ENCODE measurements at regions not wholly inside any gene's neighbourhood (a gene's known extent, or its start where the extent isn't known, plus 50 kb on each side); places are given as distances from the start of the nearest gene placed in this dataset.

DNA sequence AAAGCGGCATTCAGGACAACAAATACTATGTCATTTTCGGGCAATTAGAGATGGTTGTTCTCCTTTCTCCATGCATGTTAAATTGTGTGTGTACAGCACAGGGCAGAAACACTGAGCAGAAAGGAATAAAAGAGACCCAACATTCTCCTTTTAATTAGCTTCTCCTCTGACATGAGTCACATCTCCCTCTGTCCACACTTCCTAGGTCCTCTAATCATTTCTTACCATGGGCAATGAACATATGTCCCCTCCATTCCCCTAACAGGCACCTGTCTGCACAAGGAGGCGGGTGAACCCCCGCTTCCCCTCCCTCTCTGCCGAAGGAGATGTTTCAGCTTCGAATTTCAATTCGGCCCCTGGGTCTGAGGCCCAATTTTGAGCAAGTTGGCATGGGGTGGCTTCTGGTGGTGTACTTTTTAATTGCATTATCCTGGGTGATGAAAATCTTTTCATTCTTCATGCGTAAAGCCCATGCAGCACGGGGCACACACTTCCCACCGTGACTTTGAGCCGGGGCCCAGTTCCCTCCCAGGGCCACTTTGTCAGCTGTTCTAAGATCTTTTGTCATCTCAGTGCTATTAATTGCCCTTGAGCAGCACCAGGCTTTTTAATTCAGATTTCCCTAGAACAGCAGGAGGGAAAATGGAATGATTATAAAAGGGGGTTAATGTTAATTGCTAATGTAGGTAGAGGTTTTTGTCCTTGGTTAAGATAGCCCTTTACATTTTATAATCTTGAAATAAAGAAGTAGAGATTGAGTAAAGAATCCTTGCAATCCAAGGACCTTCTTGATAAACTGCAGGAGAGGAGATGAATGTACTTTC lies 219.5 kb upstream of the NRP1 start:
- TF ChIP-seq, protein P1, sequence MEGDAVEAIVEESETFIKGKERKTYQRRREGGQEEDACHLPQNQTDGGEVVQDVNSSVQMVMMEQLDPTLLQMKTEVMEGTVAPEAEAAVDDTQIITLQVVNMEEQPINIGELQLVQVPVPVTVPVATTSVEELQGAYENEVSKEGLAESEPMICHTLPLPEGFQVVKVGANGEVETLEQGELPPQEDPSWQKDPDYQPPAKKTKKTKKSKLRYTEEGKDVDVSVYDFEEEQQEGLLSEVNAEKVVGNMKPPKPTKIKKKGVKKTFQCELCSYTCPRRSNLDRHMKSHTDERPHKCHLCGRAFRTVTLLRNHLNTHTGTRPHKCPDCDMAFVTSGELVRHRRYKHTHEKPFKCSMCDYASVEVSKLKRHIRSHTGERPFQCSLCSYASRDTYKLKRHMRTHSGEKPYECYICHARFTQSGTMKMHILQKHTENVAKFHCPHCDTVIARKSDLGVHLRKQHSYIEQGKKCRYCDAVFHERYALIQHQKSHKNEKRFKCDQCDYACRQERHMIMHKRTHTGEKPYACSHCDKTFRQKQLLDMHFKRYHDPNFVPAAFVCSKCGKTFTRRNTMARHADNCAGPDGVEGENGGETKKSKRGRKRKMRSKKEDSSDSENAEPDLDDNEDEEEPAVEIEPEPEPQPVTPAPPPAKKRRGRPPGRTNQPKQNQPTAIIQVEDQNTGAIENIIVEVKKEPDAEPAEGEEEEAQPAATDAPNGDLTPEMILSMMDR (IDR thresholded peaks at IDR 0.05), result no peak
- TF ChIP-seq POLR2A (IDR thresholded peaks at IDR 0.05), result no peak

Measured in uterus (tissue), 2 donors.